ENCODE measurements at regions not wholly inside any gene's neighbourhood (a gene's known extent, or its start where the extent isn't known, plus 50 kb on each side); places are given as distances from the start of the nearest gene placed in this dataset.

- TF ChIP-seq CTCF (IDR thresholded peaks at IDR 0.05) (no peak), POLR2A (IDR thresholded peaks at IDR 0.05) (no peak), POLR2AphosphoS5 (IDR thresholded peaks at IDR 0.05) (no peak), EP300 (IDR thresholded peaks at IDR 0.05; ENCODE audit: low read depth) (no peak)
Measured at GRCh38 chr1:87513966-87514660, 185.4 kb downstream of the LMO4 start.
